ENCODE measurements at regions not wholly inside any gene's neighbourhood (a gene's known extent, or its start where the extent isn't known, plus 50 kb on each side); places are given as distances from the start of the nearest gene placed in this dataset.
"Not testable (repeated sequence)": the region's sequence is repeated elsewhere in the genome, so short reads cannot be mapped to it uniquely, and the experiment has no call there.

GRCh38 chr10:125520968-125521367 is 162.0 kb downstream of the TEX36 start:
- no peak for DNase-seq (ENCODE audit: low spot score)
- Mint-ChIP-seq H3K9me3 (ENCODE audit: low read depth) (peaks cover 10% of the 10 kb centered on the region), H3K36me3 (ENCODE audit: low read depth) (no peaks in the 10 kb centered on the region), H3K27me3 (ENCODE audit: low read depth) (peaks cover 13% of the 10 kb centered on the region), H3K27ac (ENCODE audit: unreplicated experiment) (no peak overlapping the region), H3K4me1 (ENCODE audit: low read depth) (no peaks in the 10 kb centered on the region), H3K4me3 (ENCODE audit: unreplicated experiment) (no peak overlapping the region)
- no peak for TF ChIP-seq CTCF (IDR thresholded peaks at IDR 0.05)

GRCh38 chr10:125518397-125518796 is 164.6 kb downstream of the TEX36 start:
- not testable (repeated sequence) for H3K4me3 Mint-ChIP-seq (ENCODE audit: unreplicated experiment); H3K27ac Mint-ChIP-seq (ENCODE audit: unreplicated experiment); H3K4me1 Mint-ChIP-seq (ENCODE audit: low read depth); H3K36me3 Mint-ChIP-seq (ENCODE audit: low read depth); H3K9me3 Mint-ChIP-seq (ENCODE audit: low read depth); H3K27me3 Mint-ChIP-seq (ENCODE audit: low read depth); DNase-seq (ENCODE audit: low spot score)

- peaks cover 5% of the 10 kb centered on the region for H3K9me3 Mint-ChIP-seq (ENCODE audit: low read depth)
- H3K4me3 Mint-ChIP-seq (ENCODE audit: unreplicated experiment) = no peak overlapping the region
Measured at GRCh38 chr10:125515571-125515970, 167.4 kb downstream of the TEX36 start.

GRCh38 chr10:125514206-125515162 is 168.5 kb downstream of the TEX36 start:
- Mint-ChIP-seq H3K27ac (ENCODE audit: unreplicated experiment) (no peak overlapping the region), H3K4me3 (ENCODE audit: unreplicated experiment) (no peak overlapping the region), H3K36me3 (ENCODE audit: low read depth) (no peaks in the 10 kb centered on the region), H3K9me3 (ENCODE audit: low read depth) (peaks cover 4% of the 10 kb centered on the region), H3K4me1 (ENCODE audit: low read depth) (peaks cover 4% of the 10 kb centered on the region), H3K27me3 (ENCODE audit: low read depth) (peaks cover 15% of the 10 kb centered on the region)
- no peak for DNase-seq (ENCODE audit: low spot score)
- TF ChIP-seq CTCF (IDR thresholded peaks at IDR 0.05) = no peak

More at GRCh38 chr10:125515571-125515970, 167.4 kb downstream of the TEX36 start:
- DNase-seq (ENCODE audit: low spot score) = no peak
- TF ChIP-seq CTCF (IDR thresholded peaks at IDR 0.05) = no peak
- Mint-ChIP-seq H3K36me3 (ENCODE audit: low read depth) (no peaks in the 10 kb centered on the region), H3K4me1 (ENCODE audit: low read depth) (peaks cover 4% of the 10 kb centered on the region), H3K27ac (ENCODE audit: unreplicated experiment) (no peak overlapping the region), H3K27me3 (ENCODE audit: low read depth) (peaks cover 11% of the 10 kb centered on the region)

GRCh38 chr10:125513429-125514182 is 169.4 kb downstream of the TEX36 start:
- peaks cover 4% of the 10 kb centered on the region for H3K4me1 Mint-ChIP-seq (ENCODE audit: low read depth)
- H3K9me3 Mint-ChIP-seq (ENCODE audit: low read depth) = no peaks in the 10 kb centered on the region

More at GRCh38 chr10:125513429-125514182, 169.4 kb downstream of the TEX36 start:
- no peaks in the 10 kb centered on the region for H3K36me3 Mint-ChIP-seq (ENCODE audit: low read depth)
- no peak for TF ChIP-seq CTCF (IDR thresholded peaks at IDR 0.05)
- no peak overlapping the region for H3K27ac Mint-ChIP-seq (ENCODE audit: unreplicated experiment)
- no peak for DNase-seq (ENCODE audit: low spot score)
- no peak overlapping the region for H3K4me3 Mint-ChIP-seq (ENCODE audit: unreplicated experiment)
- peaks cover 15% of the 10 kb centered on the region for H3K27me3 Mint-ChIP-seq (ENCODE audit: low read depth)
